Adrenal gland (tissue), 9 donors: ENCODE measurements at regions not wholly inside any gene's neighbourhood (a gene's known extent, or its start where the extent isn't known, plus 50 kb on each side); places are given as distances from the start of the nearest gene placed in this dataset.

Source experiments
- DNase-seq, 7 donors: peaks; one replicate each; pipeline ENCODE4 v3.0.0-alpha.2; 2019 to 2020
- H3K27ac ChIP-seq, 5 donors: fragments of 200-600 bp; sonication (generic) in 4 of 5; 1 replicate in 3 of 5; 2 replicates in 2 of 5; pipeline versions ENCODE4 v1.5.1 to v1.8.0; 2016 to 2020; ENCODE audit warnings: mild to moderate bottlenecking in 1 of 5
- H3K27me3 ChIP-seq: fragments of 200-600 bp; 2 replicates; pipeline ENCODE4 v1.8.0; 2021
- H3K36me3 ChIP-seq, 2 donors: fragments of 200-600 bp; replicated peaks in 1 of 2; 1 replicate in 1 of 2; 2 replicates in 1 of 2; pipeline versions ENCODE4 v1.5.1 to v1.8.0; 2018 to 2022
- H3K4me1 ChIP-seq, 2 donors: fragments of 200-600 bp; replicated peaks in 1 of 2; 1 replicate in 1 of 2; 2 replicates in 1 of 2; pipeline versions ENCODE4 v1.5.1 to v1.8.0; 2018 to 2021
- H3K4me3 ChIP-seq, 4 donors: fragments of 200-600 bp; sonication (generic) in 3 of 4; one replicate each; pipeline ENCODE4 v1.5.1; 2016 to 2018
- H3K9me3 ChIP-seq, 3 donors: fragments of 200-600 bp; sonication (generic) in 1 of 3; replicated peaks in 1 of 3; 1 replicate in 2 of 3; 2 replicates in 1 of 3; pipeline versions ENCODE4 v1.5.1 to v1.8.0; 2016 to 2021
- CTCF ChIP-seq, 6 experiments: fragments of 450-650 bp in 4 of 6; fragments of 200-600 bp in 2 of 6; sonication (generic) in 1 of 6; IDR thresholded peaks; 1 replicate in 5 of 6; 2 replicates in 1 of 6; pipeline versions ENCODE4 v1.5.1 to v1.8.0; 2016 to 2021; ENCODE audit warnings: antibody characterized with exemption in 6 of 6, mild to moderate bottlenecking in 2 of 6, moderate library complexity in 1 of 6
- POLR2A ChIP-seq, 2 donors: fragments of 450-650 bp; IDR thresholded peaks; one replicate each; pipeline ENCODE4 v1.6.1; 2017; ENCODE audit warnings: antibody characterized with exemption in 2 of 2, mild to moderate bottlenecking in 2 of 2, moderate library complexity in 1 of 2
- WGBS, 4 donors: extraction: QIAGEN DNeasy Blood & Tissue Kit in 2 of 4; methylation state at CpG; one replicate each; pipeline versions ENCODE4 v1.1.5 to v1.1.7; 2013 to 2017; 5-methylcytosine and 5-hydroxymethylcytosine counted together
- intact Hi-C, 2 donors: fragments of 100-400 bp; cut with DNase I; formaldehyde crosslinking; loops; one replicate each; pipeline versions ENCODE4 v1.14.1 to v1.15.0; 2022 to 2023
- donor health status: healthy with polysubstance abuse.
- donor health status: Bipolar disorder and iron deficiency.
- donor health status: DM: yes; HTN: yes; CAD: no.
- donor health status: DM: no; HTN: no; CAD: no.
- donor health status: DM: no; HTN: no; CAD: no.

GRCh38 chr5:118365718-118366117 lies 622.6 kb downstream of the DTWD2 start:
- H3K27me3 ChIP-seq = no peaks in the 10 kb centered on the region
- WGBS, 4 donors = 61 to 76% (median 67%) methylated on average over 4 of the region's 4 CpGs
- intact Hi-C loops = no loop called here
- no peak for DNase-seq
- H3K4me3 ChIP-seq = no peak overlapping the region
- no peak overlapping the region for H3K27ac ChIP-seq
- H3K4me1 ChIP-seq = no peaks in the 10 kb centered on the region
- H3K9me3 ChIP-seq = no peaks in the 10 kb centered on the region
- H3K36me3 ChIP-seq = no peaks in the 10 kb centered on the region
- TF ChIP-seq POLR2A (IDR thresholded peaks at IDR 0.05) (no peak), CTCF (IDR thresholded peaks at IDR 0.05) (no peak)

- Histone ChIP-seq H3K9me3 (no peaks in the 10 kb centered on the region), H3K27ac (no peak overlapping the region), H3K36me3 (no peaks in the 10 kb centered on the region), H3K27me3 (no peaks in the 10 kb centered on the region), H3K4me1 (no peaks in the 10 kb centered on the region), H3K4me3 (no peak overlapping the region)
- intact Hi-C loops = no loop called here
- DNase-seq = no peak
- TF ChIP-seq POLR2A (IDR thresholded peaks at IDR 0.05) = no peak
- TF ChIP-seq CTCF (IDR thresholded peaks at IDR 0.05) = no peak
Measured at GRCh38 chr5:118354797-118355196, 633.5 kb downstream of the DTWD2 start.

GRCh38 chr5:118353970-118354369 lies 634.4 kb downstream of the DTWD2 start:
- Histone ChIP-seq H3K36me3 (no peaks in the 10 kb centered on the region), H3K4me1 (no peaks in the 10 kb centered on the region), H3K27ac (no peak overlapping the region), H3K27me3 (no peaks in the 10 kb centered on the region), H3K4me3 (no peak overlapping the region), H3K9me3 (no peaks in the 10 kb centered on the region)
- intact Hi-C loops = no loop called here
- TF ChIP-seq CTCF (IDR thresholded peaks at IDR 0.05) (no peak), POLR2A (IDR thresholded peaks at IDR 0.05) (no peak)
- no peak for DNase-seq

DNA sequence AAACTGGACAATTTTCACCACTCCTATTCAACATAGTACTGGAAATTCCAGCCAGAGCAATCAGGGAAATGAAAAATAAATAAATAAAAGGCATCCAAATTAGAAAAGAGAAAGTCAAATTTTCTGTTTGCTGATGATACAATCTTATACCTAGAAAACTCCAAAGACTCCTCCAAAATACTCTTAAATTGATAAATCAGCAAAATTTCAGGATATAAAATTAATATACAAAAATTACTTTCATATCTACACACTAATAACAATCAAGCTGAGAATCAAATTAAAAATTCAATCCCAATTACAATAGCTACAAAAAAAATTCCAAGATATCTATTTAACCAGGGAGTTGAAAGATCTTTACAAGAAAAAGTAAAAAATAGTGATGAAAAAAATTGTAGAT lies 651.9 kb downstream of the DTWD2 start:
- Histone ChIP-seq H3K27me3 (no peaks in the 10 kb centered on the region), H3K9me3 (peaks cover 0 to 10% (median 0%) of the 10 kb centered on the region in 3 donors), H3K4me1 (no peaks in the 10 kb centered on the region), H3K4me3 (no peak overlapping the region), H3K27ac (no peak overlapping the region), H3K36me3 (no peaks in the 10 kb centered on the region)
- no peak for DNase-seq
- TF ChIP-seq CTCF (IDR thresholded peaks at IDR 0.05) = no peak
- no peak for TF ChIP-seq POLR2A (IDR thresholded peaks at IDR 0.05)
- intact Hi-C loops = no loop called here
